NB4 (cell line): ENCODE measurements at regions not wholly inside any gene's neighbourhood (a gene's known extent, or its start where the extent isn't known, plus 50 kb on each side); places are given as distances from the start of the nearest gene placed in this dataset.

Experiments
- DNase-seq: peaks from one replicate; pipeline ENCODE4 v3.0.0; 2010; ENCODE audit warnings: low read depth
- H3K4me3 ChIP-seq: one replicate; pipeline ENCODE4 v1.5.1; 2011; ENCODE audit warnings: mild to moderate bottlenecking, low read depth, low read length, moderate library complexity
- CTCF ChIP-seq: IDR thresholded peaks from one replicate; pipeline ENCODE4 v1.5.1; 2012; ENCODE audit warnings: low read depth, low read length
- MAX ChIP-seq: IDR thresholded peaks from 2 replicates; pipeline ENCODE4 v1.6.1; 2011; ENCODE audit warnings: low read depth, low read length
- MYC ChIP-seq: IDR thresholded peaks from 2 replicates; pipeline ENCODE4 v1.6.1; 2011; ENCODE audit warnings: low read depth, low read length
- POLR2A ChIP-seq: IDR thresholded peaks from 2 replicates; pipeline ENCODE4 v1.6.1; 2011; ENCODE audit warnings: mild to moderate bottlenecking; ENCODE audit not compliant: insufficient read length; ENCODE audit errors: extremely low read depth

- H3K4me3 ChIP-seq = no peak overlapping the region
- no peak for TF ChIP-seq POLR2A
- TF ChIP-seq CTCF = no peak
- TF ChIP-seq MAX = no peak
- no peak for TF ChIP-seq MYC
- no peak for DNase-seq
Measured at GRCh38 chr17:33978889-33979288, 276.2 kb upstream of the CCL2 start.

- no peak for DNase-seq
- H3K4me3 ChIP-seq = no peak overlapping the region
- TF ChIP-seq CTCF (no peak), POLR2A (no peak), MAX (no peak), MYC (no peak)
Measured at GRCh38 chr17:33980193-33980592, 274.9 kb upstream of the CCL2 start.

- H3K4me3 ChIP-seq = no peak overlapping the region
- no peak for TF ChIP-seq CTCF
- TF ChIP-seq MAX = no peak
- TF ChIP-seq MYC = no peak
- TF ChIP-seq POLR2A = no peak
- peak; percentile 23 for DNase-seq
Measured at GRCh38 chr17:33981711-33982601, 273.1 kb upstream of the CCL2 start.

GRCh38 chr17:33982909-33983308 lies 272.2 kb upstream of the CCL2 start:
- TF ChIP-seq CTCF = no peak
- no peak for TF ChIP-seq POLR2A
- TF ChIP-seq MYC = no peak
- no peak for TF ChIP-seq MAX
- no peak for DNase-seq
- H3K4me3 ChIP-seq = no peak overlapping the region

GRCh38 chr17:33983824-33984574 lies 271.1 kb upstream of the CCL2 start:
- H3K4me3 ChIP-seq = no peak overlapping the region
- no peak for DNase-seq
- TF ChIP-seq MAX (no peak), CTCF (no peak)
